Mesothelial cell of epicardium (in vitro differentiated cells): ENCODE measurements at regions not wholly inside any gene's neighbourhood (a gene's known extent, or its start where the extent isn't known, plus 50 kb on each side); places are given as distances from the start of the nearest gene placed in this dataset.

Experiments
- DNase-seq, 2 experiments: peaks; one replicate each; pipeline ENCODE4 v3.0.0; 2021; ENCODE audit warnings: low spot score in 2 of 2; ENCODE audit not compliant: unreplicated experiment in 2 of 2
- H3K27ac Mint-ChIP-seq: 2 replicates; pipeline ENCODE4 v1.8.0; 2021; ENCODE audit warnings: mixed read lengths
- H3K27me3 Mint-ChIP-seq: 2 replicates; pipeline ENCODE4 v1.8.0; 2021; ENCODE audit warnings: low read depth, mixed read lengths
- H3K36me3 Mint-ChIP-seq: 2 replicates; pipeline ENCODE4 v1.8.0; 2021; ENCODE audit warnings: mixed read lengths
- H3K4me1 Mint-ChIP-seq: 2 replicates; pipeline ENCODE4 v1.8.0; 2021; ENCODE audit warnings: mixed read lengths
- H3K4me3 Mint-ChIP-seq: 2 replicates; pipeline ENCODE4 v1.8.0; 2021; ENCODE audit warnings: mild to moderate bottlenecking, moderate library complexity, mixed read lengths
- H3K9me3 Mint-ChIP-seq: 2 replicates; pipeline ENCODE4 v1.8.0; 2021; ENCODE audit warnings: mixed read lengths
- CTCF ChIP-seq: fragments of 200-600 bp; sonication (generic); IDR thresholded peaks from one replicate; pipeline ENCODE4 v1.5.0; 2021; ENCODE audit warnings: antibody characterized with exemption; ENCODE audit not compliant: unreplicated experiment

- TF ChIP-seq CTCF, result no peak
- Mint-ChIP-seq H3K27me3 (no peaks in the 10 kb centered on the region), H3K36me3 (no peaks in the 10 kb centered on the region), H3K27ac (no peak overlapping the region), H3K4me3 (no peak overlapping the region), H3K4me1 (no peaks in the 10 kb centered on the region), H3K9me3 (peaks cover 31% of the 10 kb centered on the region)
- DNase-seq, result no peak
Measured at GRCh38 chrX:127324128-127324527, 504.6 kb downstream of the PRR32 start.
